ENCODE measurements at regions not wholly inside any gene's neighbourhood (a gene's known extent, or its start where the extent isn't known, plus 50 kb on each side); places are given as distances from the start of the nearest gene placed in this dataset.

DNA sequence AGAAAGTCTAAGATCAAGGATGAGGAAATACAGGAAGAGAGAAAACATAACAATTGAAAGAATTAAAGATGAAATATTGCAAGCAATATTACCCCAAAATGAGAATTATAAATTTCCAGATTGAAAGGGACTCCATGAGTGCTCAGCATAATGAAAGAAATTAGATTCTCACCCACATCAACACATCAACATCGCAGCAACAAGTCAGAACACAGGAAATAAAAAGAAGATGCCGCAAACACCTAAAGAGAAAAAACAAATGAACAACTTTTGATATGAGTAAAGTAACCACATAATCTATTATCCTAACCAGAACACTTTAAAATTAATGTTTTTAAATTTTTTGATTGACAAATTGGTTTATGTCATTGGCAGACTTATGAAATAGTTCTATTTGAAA is 318.3 kb upstream of the PTGER4 start:
- no peaks in the 10 kb centered on the region for H3K79me2 ChIP-seq (ENCODE audit: low read length)
- TF ChIP-seq EZH2 (optimal IDR thresholded peaks at IDR 0.05; ENCODE audit: low read depth, low read length) = no peak
- TF ChIP-seq EZH2phosphoT487 (IDR thresholded peaks at IDR 0.05; ENCODE audit: low read length) = no peak
- TF ChIP-seq, protein P1, sequence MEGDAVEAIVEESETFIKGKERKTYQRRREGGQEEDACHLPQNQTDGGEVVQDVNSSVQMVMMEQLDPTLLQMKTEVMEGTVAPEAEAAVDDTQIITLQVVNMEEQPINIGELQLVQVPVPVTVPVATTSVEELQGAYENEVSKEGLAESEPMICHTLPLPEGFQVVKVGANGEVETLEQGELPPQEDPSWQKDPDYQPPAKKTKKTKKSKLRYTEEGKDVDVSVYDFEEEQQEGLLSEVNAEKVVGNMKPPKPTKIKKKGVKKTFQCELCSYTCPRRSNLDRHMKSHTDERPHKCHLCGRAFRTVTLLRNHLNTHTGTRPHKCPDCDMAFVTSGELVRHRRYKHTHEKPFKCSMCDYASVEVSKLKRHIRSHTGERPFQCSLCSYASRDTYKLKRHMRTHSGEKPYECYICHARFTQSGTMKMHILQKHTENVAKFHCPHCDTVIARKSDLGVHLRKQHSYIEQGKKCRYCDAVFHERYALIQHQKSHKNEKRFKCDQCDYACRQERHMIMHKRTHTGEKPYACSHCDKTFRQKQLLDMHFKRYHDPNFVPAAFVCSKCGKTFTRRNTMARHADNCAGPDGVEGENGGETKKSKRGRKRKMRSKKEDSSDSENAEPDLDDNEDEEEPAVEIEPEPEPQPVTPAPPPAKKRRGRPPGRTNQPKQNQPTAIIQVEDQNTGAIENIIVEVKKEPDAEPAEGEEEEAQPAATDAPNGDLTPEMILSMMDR (IDR thresholded peaks at IDR 0.05; ENCODE audit: low read length) = no peak
- no peaks in the 10 kb centered on the region for H4K20me1 ChIP-seq (ENCODE audit: insufficient read depth, low read length)

DNA sequence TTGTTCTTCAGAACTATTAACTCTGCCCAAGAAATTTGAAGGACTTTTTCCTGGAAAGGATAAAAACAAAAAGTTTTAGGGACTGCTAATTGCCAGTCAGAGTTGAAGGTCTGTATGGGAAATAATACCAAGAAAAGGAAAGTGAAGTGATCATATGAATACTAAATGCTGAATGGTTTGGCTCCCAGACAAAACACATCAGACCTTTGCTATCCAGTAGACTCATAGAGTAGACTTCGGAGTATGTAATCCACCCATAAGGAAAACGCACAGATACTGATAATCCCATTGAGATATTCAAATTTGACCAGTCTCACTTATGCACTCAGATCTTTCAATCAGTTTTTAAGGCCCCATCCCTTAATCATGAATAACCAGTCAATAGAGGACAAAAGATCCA is 319.0 kb upstream of the PTGER4 start:
- Histone ChIP-seq H3K27ac (ENCODE audit: low read length) (no peak overlapping the region), H3K9ac (ENCODE audit: low read length) (no peak overlapping the region), H3K27me3 (replicated peaks; ENCODE audit: insufficient read depth, low read length) (no peaks in the 10 kb centered on the region), H4K20me1 (ENCODE audit: insufficient read depth, low read length) (no peaks in the 10 kb centered on the region), H3K4me3 (ENCODE audit: low read length) (no peak overlapping the region), H3K4me1 (ENCODE audit: low read length) (no peaks in the 10 kb centered on the region), H3K9me3 (replicated peaks; ENCODE audit: insufficient read depth, low read length) (no peaks in the 10 kb centered on the region), H3F3A (ENCODE audit: insufficient read depth, low read length) (no peaks in the 10 kb centered on the region), H2AFZ (ENCODE audit: low read length) (no peak overlapping the region), H3K4me2 (ENCODE audit: low read depth, low read length) (no peak overlapping the region), H3K9me2 (replicated peaks; ENCODE audit: insufficient read depth, low read length) (no peaks in the 10 kb centered on the region), H3K79me2 (ENCODE audit: low read length) (no peaks in the 10 kb centered on the region), H3K36me3 (replicated peaks; ENCODE audit: insufficient read depth, low read length) (no peaks in the 10 kb centered on the region)
- no peak for TF ChIP-seq EZH2 (optimal IDR thresholded peaks at IDR 0.05; ENCODE audit: low read depth, low read length)
- no peak for DNase-seq

More for the DNA sequence above, 318.3 kb upstream of the PTGER4 start:
- H3F3A ChIP-seq (ENCODE audit: insufficient read depth, low read length) = no peaks in the 10 kb centered on the region
- no peak overlapping the region for H3K4me3 ChIP-seq (ENCODE audit: low read length)
- H2AFZ ChIP-seq (ENCODE audit: low read length) = no peak overlapping the region
- H3K27me3 ChIP-seq (replicated peaks; ENCODE audit: insufficient read depth, low read length) = no peaks in the 10 kb centered on the region
- no peak for DNase-seq
- H3K9me3 ChIP-seq (replicated peaks; ENCODE audit: insufficient read depth, low read length) = no peaks in the 10 kb centered on the region
- no peak overlapping the region for H3K4me2 ChIP-seq (ENCODE audit: low read depth, low read length)
- H3K9me2 ChIP-seq (replicated peaks; ENCODE audit: insufficient read depth, low read length) = no peaks in the 10 kb centered on the region
- H3K4me1 ChIP-seq (ENCODE audit: low read length) = peaks cover 3% of the 10 kb centered on the region; the same call in 1 of the 2 replicates
- no peaks in the 10 kb centered on the region for H3K36me3 ChIP-seq (replicated peaks; ENCODE audit: insufficient read depth, low read length)
- no peak overlapping the region for H3K9ac ChIP-seq (ENCODE audit: low read length)
- H3K27ac ChIP-seq (ENCODE audit: low read length) = no peak overlapping the region

DNA sequence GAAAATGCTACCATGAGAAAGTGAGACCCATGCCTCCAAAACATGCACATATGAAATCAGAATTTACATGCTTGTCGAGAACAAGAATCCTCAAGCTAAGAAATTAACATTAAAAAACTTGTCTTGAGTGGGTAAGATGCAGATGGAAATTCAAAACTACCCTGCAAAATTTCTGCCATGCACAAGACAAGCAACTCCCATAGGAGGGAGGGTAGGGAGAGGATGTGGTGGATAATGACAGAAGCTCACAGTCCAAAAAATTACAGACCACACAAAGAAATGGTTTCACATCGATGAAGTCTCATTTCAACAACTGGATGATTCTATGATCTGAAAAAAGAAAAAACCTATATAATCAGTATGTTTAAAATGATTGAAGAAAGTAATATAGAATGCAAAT is 319.9 kb upstream of the PTGER4 start:
- no peaks in the 10 kb centered on the region for H3K9me2 ChIP-seq (replicated peaks; ENCODE audit: insufficient read depth, low read length)
- H3K4me3 ChIP-seq (ENCODE audit: low read length) = no peak overlapping the region
- H2AFZ ChIP-seq (ENCODE audit: low read length) = no peak overlapping the region
- H3F3A ChIP-seq (ENCODE audit: insufficient read depth, low read length) = no peaks in the 10 kb centered on the region
- no peaks in the 10 kb centered on the region for H4K20me1 ChIP-seq (ENCODE audit: insufficient read depth, low read length)
- no peaks in the 10 kb centered on the region for H3K27me3 ChIP-seq (replicated peaks; ENCODE audit: insufficient read depth, low read length)
- no peaks in the 10 kb centered on the region for H3K9me3 ChIP-seq (replicated peaks; ENCODE audit: insufficient read depth, low read length)
- no peak for TF ChIP-seq EZH2 (optimal IDR thresholded peaks at IDR 0.05; ENCODE audit: low read depth, low read length)
- no peak for TF ChIP-seq EZH2phosphoT487 (IDR thresholded peaks at IDR 0.05; ENCODE audit: low read length)
- TF ChIP-seq, protein P1 (IDR thresholded peaks at IDR 0.05; ENCODE audit: low read length) = no peak
- no peaks in the 10 kb centered on the region for H3K36me3 ChIP-seq (replicated peaks; ENCODE audit: insufficient read depth, low read length)
- H3K4me2 ChIP-seq (ENCODE audit: low read depth, low read length) = no peak overlapping the region
- H3K79me2 ChIP-seq (ENCODE audit: low read length) = no peaks in the 10 kb centered on the region
- no peak overlapping the region for H3K27ac ChIP-seq (ENCODE audit: low read length)
- DNase-seq = no peak
- no peaks in the 10 kb centered on the region for H3K4me1 ChIP-seq (ENCODE audit: low read length)
- no peak overlapping the region for H3K9ac ChIP-seq (ENCODE audit: low read length)

DNA sequence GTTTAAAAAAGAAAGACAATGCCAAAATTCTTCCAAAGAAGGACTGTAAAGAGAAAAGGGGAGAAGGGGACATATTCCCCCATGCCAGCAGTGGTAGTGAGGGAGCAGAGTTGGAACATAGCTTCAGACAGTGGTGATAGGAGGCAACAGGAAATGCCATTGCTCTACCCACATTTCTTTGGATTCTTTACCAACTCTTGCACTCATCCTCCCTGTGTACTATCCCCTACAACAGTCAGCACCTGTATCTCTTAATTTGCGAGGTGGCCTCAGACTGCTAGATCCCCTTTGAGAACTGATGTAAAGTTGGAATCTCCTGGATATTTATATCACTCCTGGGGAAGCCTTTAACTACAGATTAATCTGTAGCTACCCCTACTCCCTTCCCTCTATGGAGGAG is 320.6 kb upstream of the PTGER4 start:
- no peaks in the 10 kb centered on the region for H3K79me2 ChIP-seq (ENCODE audit: low read length)
- no peak for DNase-seq
- H3K27me3 ChIP-seq (replicated peaks; ENCODE audit: insufficient read depth, low read length) = no peaks in the 10 kb centered on the region
- no peak overlapping the region for H3K4me2 ChIP-seq (ENCODE audit: low read depth, low read length)
- H3K9me2 ChIP-seq (replicated peaks; ENCODE audit: insufficient read depth, low read length) = no peaks in the 10 kb centered on the region
- no peaks in the 10 kb centered on the region for H3K4me1 ChIP-seq (ENCODE audit: low read length)
- H3K36me3 ChIP-seq (replicated peaks; ENCODE audit: insufficient read depth, low read length) = no peaks in the 10 kb centered on the region
- no peaks in the 10 kb centered on the region for H3K9me3 ChIP-seq (replicated peaks; ENCODE audit: insufficient read depth, low read length)
- no peak overlapping the region for H3K4me3 ChIP-seq (ENCODE audit: low read length)
- no peak overlapping the region for H3K27ac ChIP-seq (ENCODE audit: low read length)
- TF ChIP-seq, protein P1 (IDR thresholded peaks at IDR 0.05; ENCODE audit: low read length) = no peak
- TF ChIP-seq EZH2 (optimal IDR thresholded peaks at IDR 0.05; ENCODE audit: low read depth, low read length) (no peak), EZH2phosphoT487 (IDR thresholded peaks at IDR 0.05; ENCODE audit: low read length) (no peak)
- no peak overlapping the region for H3K9ac ChIP-seq (ENCODE audit: low read length)
- no peaks in the 10 kb centered on the region for H3F3A ChIP-seq (ENCODE audit: insufficient read depth, low read length)
- no peak overlapping the region for H2AFZ ChIP-seq (ENCODE audit: low read length)
- H4K20me1 ChIP-seq (ENCODE audit: insufficient read depth, low read length) = no peaks in the 10 kb centered on the region

Data from MM.1S (cell line).